HUES6 (cell line): ENCODE measurements at regions not wholly inside any gene's neighbourhood (a gene's known extent, or its start where the extent isn't known, plus 50 kb on each side); places are given as distances from the start of the nearest gene placed in this dataset.
A peak's percentile ranks its signal among the peaks of the same experiment; 100 is the strongest.
"Not testable (repeated sequence)": the region's sequence is repeated elsewhere in the genome, so short reads cannot be mapped to it uniquely, and the experiment has no call there.

Experiments used
- H3K27ac ChIP-seq: 2 replicates; pipeline ENCODE4 v1.7.0; 2013; ENCODE audit warnings: low read depth, mild to moderate bottlenecking, low read length, inconsistent platforms
- H3K27me3 ChIP-seq: 2 replicates; pipeline ENCODE4 v1.6.1; 2013; ENCODE audit warnings: low read length; ENCODE audit not compliant: control insufficient read depth, insufficient read depth
- H3K36me3 ChIP-seq: 2 replicates; pipeline ENCODE4 v1.6.1; 2013; ENCODE audit warnings: low read length; ENCODE audit not compliant: control insufficient read depth, insufficient read depth
- H3K4me1 ChIP-seq: 2 replicates; pipeline ENCODE4 v1.6.1; 2013; ENCODE audit warnings: low read length; ENCODE audit not compliant: control insufficient read depth, insufficient read depth
- H3K4me3 ChIP-seq: 2 replicates; pipeline ENCODE4 v1.5.1; 2013; ENCODE audit warnings: low read depth, low read length
- H3K9ac ChIP-seq: one replicate; pipeline ENCODE4 v1.6.1; 2013; ENCODE audit warnings: mild to moderate bottlenecking, low read length
- H3K9me3 ChIP-seq: 2 replicates; pipeline ENCODE4 v1.6.1; 2013; ENCODE audit warnings: low read depth, low read length; ENCODE audit not compliant: control insufficient read depth, insufficient read depth

GRCh38 chr2:77633601-77634000, 111.4 kb upstream of the LRRTM4 start:
- H3K9ac ChIP-seq = no peak overlapping the region

GRCh38 chr2:77640924-77641323, 118.7 kb upstream of the LRRTM4 start:
- no peak overlapping the region for H3K27ac ChIP-seq
- no peak overlapping the region for H3K9ac ChIP-seq
- peaks cover 12% of the 10 kb centered on the region; the same call in 1 of the 2 replicates for H3K9me3 ChIP-seq
- no peaks in the 10 kb centered on the region for H3K36me3 ChIP-seq
- H3K4me3 ChIP-seq = no peak overlapping the region
- no peaks in the 10 kb centered on the region for H3K4me1 ChIP-seq
- H3K27me3 ChIP-seq = no peaks in the 10 kb centered on the region

More at GRCh38 chr2:77633601-77634000, 111.4 kb upstream of the LRRTM4 start:
- H3K9me3 ChIP-seq = no peaks in the 10 kb centered on the region
- no peak overlapping the region for H3K4me3 ChIP-seq
- H3K4me1 ChIP-seq = peaks cover 6% of the 10 kb centered on the region; the same call in 1 of the 2 replicates
- H3K27ac ChIP-seq = no peak overlapping the region
- H3K27me3 ChIP-seq = no peaks in the 10 kb centered on the region
- H3K36me3 ChIP-seq = no peaks in the 10 kb centered on the region

- Histone ChIP-seq H3K4me1 (no peaks in the 10 kb centered on the region), H3K9ac (no peak overlapping the region), H3K27me3 (no peaks in the 10 kb centered on the region), H3K36me3 (no peaks in the 10 kb centered on the region), H3K4me3 (no peak overlapping the region), H3K9me3 (peaks cover 12% of the 10 kb centered on the region; the same call in 1 of the 2 replicates), H3K27ac (no peak overlapping the region)
Measured at GRCh38 chr2:77642339-77642738, 120.2 kb upstream of the LRRTM4 start.

GRCh38 chr2:77649856-77650255, 127.7 kb upstream of the LRRTM4 start:
- no peak overlapping the region for H3K4me3 ChIP-seq
- H3K36me3 ChIP-seq = no peaks in the 10 kb centered on the region

GRCh38 chr2:77652499-77652898, 130.3 kb upstream of the LRRTM4 start:
- H3K4me1 ChIP-seq = no peaks in the 10 kb centered on the region
- no peaks in the 10 kb centered on the region for H3K27me3 ChIP-seq
- no peak overlapping the region for H3K4me3 ChIP-seq
- H3K9ac ChIP-seq = no peak overlapping the region
- H3K9me3 ChIP-seq = no peaks in the 10 kb centered on the region
- no peaks in the 10 kb centered on the region for H3K36me3 ChIP-seq
- no peak overlapping the region for H3K27ac ChIP-seq

More at GRCh38 chr2:77649856-77650255, 127.7 kb upstream of the LRRTM4 start:
- no peaks in the 10 kb centered on the region for H3K4me1 ChIP-seq
- H3K27ac ChIP-seq = peak overlapping the region; percentile 73; the same call in 1 of the 2 replicates
- H3K9ac ChIP-seq = no peak overlapping the region
- H3K27me3 ChIP-seq = no peaks in the 10 kb centered on the region
- no peaks in the 10 kb centered on the region for H3K9me3 ChIP-seq

GRCh38 chr2:77664491-77664890, 142.3 kb upstream of the LRRTM4 start:
- H3K36me3 ChIP-seq = no peaks in the 10 kb centered on the region
- no peaks in the 10 kb centered on the region for H3K27me3 ChIP-seq
- H3K4me3 ChIP-seq = no peak overlapping the region
- H3K9ac ChIP-seq = no peak overlapping the region
- H3K4me1 ChIP-seq = no peaks in the 10 kb centered on the region
- H3K27ac ChIP-seq = no peak overlapping the region
- H3K9me3 ChIP-seq = no peaks in the 10 kb centered on the region

- no peak overlapping the region for H3K27ac ChIP-seq
Measured at GRCh38 chr2:77666251-77666980, 144.2 kb upstream of the LRRTM4 start.

GRCh38 chr2:77684543-77685319, 162.6 kb upstream of the LRRTM4 start:
- not testable (repeated sequence) for H3K4me1 ChIP-seq, H3K9ac ChIP-seq, H3K36me3 ChIP-seq, H3K27me3 ChIP-seq, H3K9me3 ChIP-seq, H3K27ac ChIP-seq, H3K4me3 ChIP-seq

More at GRCh38 chr2:77666251-77666980, 144.2 kb upstream of the LRRTM4 start:
- no peaks in the 10 kb centered on the region for H3K9me3 ChIP-seq
- H3K36me3 ChIP-seq = no peaks in the 10 kb centered on the region
- H3K4me3 ChIP-seq = no peak overlapping the region
- no peak overlapping the region for H3K9ac ChIP-seq
- H3K4me1 ChIP-seq = no peaks in the 10 kb centered on the region
- H3K27me3 ChIP-seq = no peaks in the 10 kb centered on the region

GRCh38 chr2:77712601-77713000, 190.4 kb upstream of the LRRTM4 start:
- no peaks in the 10 kb centered on the region for H3K27me3 ChIP-seq
- H3K36me3 ChIP-seq = no peaks in the 10 kb centered on the region

GRCh38 chr2:77713412-77713811, 191.2 kb upstream of the LRRTM4 start:
- H3K9ac ChIP-seq = no peak overlapping the region
- H3K4me3 ChIP-seq = no peak overlapping the region
- H3K27me3 ChIP-seq = no peaks in the 10 kb centered on the region
- peaks cover 11% of the 10 kb centered on the region for H3K4me1 ChIP-seq
- H3K27ac ChIP-seq = peak overlapping the region; percentile 36; the same call in 1 of the 2 replicates
- H3K9me3 ChIP-seq = no peaks in the 10 kb centered on the region
- H3K36me3 ChIP-seq = no peaks in the 10 kb centered on the region

More at GRCh38 chr2:77712601-77713000, 190.4 kb upstream of the LRRTM4 start:
- Histone ChIP-seq H3K9me3 (no peaks in the 10 kb centered on the region), H3K4me3 (no peak overlapping the region), H3K9ac (no peak overlapping the region), H3K4me1 (peaks cover 11% of the 10 kb centered on the region), H3K27ac (no peak overlapping the region)

GRCh38 chr2:77720115-77720514, 197.9 kb upstream of the LRRTM4 start:
- Histone ChIP-seq H3K27ac (no peak overlapping the region), H3K4me3 (no peak overlapping the region), H3K36me3 (no peaks in the 10 kb centered on the region), H3K4me1 (no peaks in the 10 kb centered on the region), H3K9me3 (no peaks in the 10 kb centered on the region), H3K9ac (no peak overlapping the region), H3K27me3 (no peaks in the 10 kb centered on the region)
